HEK293 (cell line): ENCODE measurements at regions not wholly inside any gene's neighbourhood (a gene's known extent, or its start where the extent isn't known, plus 50 kb on each side); places are given as distances from the start of the nearest gene placed in this dataset.

ENCODE experiments used
- TCF7L2 ChIP-seq: IDR thresholded peaks from 2 replicates; pipeline ENCODE4 v1.6.1; 2011; ENCODE audit warnings: low read depth, mild to moderate bottlenecking, inconsistent platforms, low read length, moderate library complexity, borderline replicate concordance
- ZNF184 ChIP-seq: fragments of 450-650 bp; IDR thresholded peaks from 2 replicates; pipeline ENCODE4 v1.5.1; 2018; ENCODE audit warnings: missing biosample characterization, mild to moderate bottlenecking, missing genetic modification characterization
- ZNF76 ChIP-seq: fragments of 450-650 bp; formaldehyde crosslinking; IDR thresholded peaks from 2 replicates; pipeline ENCODE4; 2016; ENCODE audit warnings: low read depth, missing biosample characterization, missing genetic modification characterization, borderline replicate concordance
- TF ChIP-seq, protein P1 (sequence below): fragments of 450-650 bp; formaldehyde crosslinking; IDR thresholded peaks from 2 replicates; pipeline ENCODE4 v1.5.1; 2016; ENCODE audit warnings: missing biosample characterization, missing genetic modification characterization
- TF ChIP-seq, protein P2 (sequence below): fragments of 450-650 bp; formaldehyde crosslinking; IDR thresholded peaks from 2 replicates; pipeline ENCODE4 v1.5.1; 2016; ENCODE audit warnings: missing biosample characterization, missing genetic modification characterization
- TF ChIP-seq, protein P3 (sequence below): fragments of 450-650 bp; formaldehyde crosslinking; IDR thresholded peaks from 2 replicates; pipeline ENCODE4 v1.5.1; 2016; ENCODE audit warnings: missing biosample characterization, missing genetic modification characterization

DNA sequence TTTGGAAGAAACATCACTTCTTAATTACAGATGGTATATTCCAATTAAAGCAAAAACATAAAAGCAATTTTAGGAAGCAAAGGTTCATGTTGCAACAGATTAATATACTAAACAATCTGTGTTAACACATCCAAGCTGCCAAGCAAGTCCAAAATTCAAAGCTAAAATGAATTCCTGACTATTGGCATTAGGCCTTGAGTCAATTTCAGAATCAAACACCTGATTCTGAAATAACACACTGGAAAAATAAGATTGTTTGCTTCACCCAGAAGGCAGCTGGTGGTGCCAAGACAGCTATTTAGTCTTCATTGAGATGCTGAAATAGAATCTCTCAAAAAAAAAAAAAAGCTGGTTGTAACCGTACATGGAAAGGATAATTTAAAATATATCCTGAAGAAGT is 465.6 kb downstream of the SOCS6 start:
- TF ChIP-seq ZNF184 (tag by site-specific recombination): no peak
- TF ChIP-seq, protein P1, sequence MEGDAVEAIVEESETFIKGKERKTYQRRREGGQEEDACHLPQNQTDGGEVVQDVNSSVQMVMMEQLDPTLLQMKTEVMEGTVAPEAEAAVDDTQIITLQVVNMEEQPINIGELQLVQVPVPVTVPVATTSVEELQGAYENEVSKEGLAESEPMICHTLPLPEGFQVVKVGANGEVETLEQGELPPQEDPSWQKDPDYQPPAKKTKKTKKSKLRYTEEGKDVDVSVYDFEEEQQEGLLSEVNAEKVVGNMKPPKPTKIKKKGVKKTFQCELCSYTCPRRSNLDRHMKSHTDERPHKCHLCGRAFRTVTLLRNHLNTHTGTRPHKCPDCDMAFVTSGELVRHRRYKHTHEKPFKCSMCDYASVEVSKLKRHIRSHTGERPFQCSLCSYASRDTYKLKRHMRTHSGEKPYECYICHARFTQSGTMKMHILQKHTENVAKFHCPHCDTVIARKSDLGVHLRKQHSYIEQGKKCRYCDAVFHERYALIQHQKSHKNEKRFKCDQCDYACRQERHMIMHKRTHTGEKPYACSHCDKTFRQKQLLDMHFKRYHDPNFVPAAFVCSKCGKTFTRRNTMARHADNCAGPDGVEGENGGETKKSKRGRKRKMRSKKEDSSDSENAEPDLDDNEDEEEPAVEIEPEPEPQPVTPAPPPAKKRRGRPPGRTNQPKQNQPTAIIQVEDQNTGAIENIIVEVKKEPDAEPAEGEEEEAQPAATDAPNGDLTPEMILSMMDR: no peak
- TF ChIP-seq, protein P2, sequence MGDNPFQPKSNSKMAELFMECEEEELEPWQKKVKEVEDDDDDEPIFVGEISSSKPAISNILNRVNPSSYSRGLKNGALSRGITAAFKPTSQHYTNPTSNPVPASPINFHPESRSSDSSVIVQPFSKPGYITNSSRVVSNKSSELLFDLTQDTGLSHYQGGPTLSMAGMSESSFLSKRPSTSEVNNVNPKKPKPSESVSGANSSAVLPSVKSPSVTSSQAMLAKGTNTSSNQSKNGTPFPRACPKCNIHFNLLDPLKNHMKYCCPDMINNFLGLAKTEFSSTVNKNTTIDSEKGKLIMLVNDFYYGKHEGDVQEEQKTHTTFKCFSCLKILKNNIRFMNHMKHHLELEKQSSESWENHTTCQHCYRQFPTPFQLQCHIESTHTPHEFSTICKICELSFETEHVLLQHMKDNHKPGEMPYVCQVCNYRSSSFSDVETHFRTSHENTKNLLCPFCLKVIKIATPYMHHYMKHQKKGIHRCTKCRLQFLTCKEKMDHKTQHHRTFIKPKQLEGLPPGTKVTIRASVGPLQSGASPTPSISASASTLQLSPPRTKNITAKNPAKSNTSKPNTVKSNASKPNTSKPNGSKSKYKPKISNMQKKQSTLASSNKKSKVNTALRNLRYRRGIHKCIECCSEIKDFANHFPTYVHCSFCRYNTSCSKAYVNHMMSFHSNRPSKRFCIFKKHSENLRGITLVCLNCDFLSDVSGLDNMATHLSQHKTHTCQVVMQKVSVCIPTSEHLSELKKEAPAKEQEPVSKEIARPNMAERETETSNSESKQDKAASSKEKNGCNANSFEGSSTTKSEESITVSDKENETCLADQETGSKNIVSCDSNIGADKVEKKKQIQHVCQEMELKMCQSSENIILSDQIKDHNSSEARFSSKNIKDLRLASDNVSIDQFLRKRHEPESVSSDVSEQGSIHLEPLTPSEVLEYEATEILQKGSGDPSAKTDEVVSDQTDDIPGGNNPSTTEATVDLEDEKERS (tag by site-specific recombination): no peak
- TF ChIP-seq ZNF76: no peak
- TF ChIP-seq, protein P3, sequence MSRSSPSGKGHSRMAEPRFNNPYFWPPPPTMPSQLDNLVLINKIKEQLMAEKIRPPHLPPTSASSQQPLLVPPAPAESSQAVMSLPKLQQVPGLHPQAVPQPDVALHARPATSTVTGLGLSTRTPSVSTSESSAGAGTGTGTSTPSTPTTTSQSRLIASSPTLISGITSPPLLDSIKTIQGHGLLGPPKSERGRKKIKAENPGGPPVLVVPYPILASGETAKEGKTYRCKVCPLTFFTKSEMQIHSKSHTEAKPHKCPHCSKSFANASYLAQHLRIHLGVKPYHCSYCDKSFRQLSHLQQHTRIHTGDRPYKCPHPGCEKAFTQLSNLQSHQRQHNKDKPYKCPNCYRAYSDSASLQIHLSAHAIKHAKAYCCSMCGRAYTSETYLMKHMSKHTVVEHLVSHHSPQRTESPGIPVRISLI: no peak
- no peak for TF ChIP-seq TCF7L2
